GM12891 (cell line): ENCODE measurements at regions not wholly inside any gene's neighbourhood (a gene's known extent, or its start where the extent isn't known, plus 50 kb on each side); places are given as distances from the start of the nearest gene placed in this dataset.

Source experiments
- DNase-seq: peaks from one replicate; pipeline ENCODE4 v3.0.0; 2011; ENCODE audit warnings: low spot score; ENCODE audit not compliant: insufficient read length
- FAIRE-seq: peaks from 2 replicates; lab custom pipeline; 2011; peaks lifted over from hg19 to GRCh38; lab: Jason Lieb, UNC
- PAX5 ChIP-seq: IDR thresholded peaks from 2 replicates; pipeline ENCODE4 v1.6.1; 2011; ENCODE audit warnings: low read length, moderate library complexity, mild to moderate bottlenecking; ENCODE audit not compliant: insufficient read depth, severe bottlenecking
- POLR2A ChIP-seq: IDR thresholded peaks from 2 replicates; pipeline ENCODE4 v1.6.1; 2011; ENCODE audit warnings: low read depth, low read length, control low read depth
- POLR2AphosphoS5 ChIP-seq: IDR thresholded peaks from 2 replicates; pipeline ENCODE4 v1.6.1; 2011; ENCODE audit warnings: low read depth, low read length, control low read depth
- POU2F2 ChIP-seq: IDR thresholded peaks from 2 replicates; pipeline ENCODE4 v1.6.1; 2011; ENCODE audit warnings: low read depth, mild to moderate bottlenecking, control low read depth, low read length, moderate library complexity
- SPI1 ChIP-seq: IDR thresholded peaks from 2 replicates; pipeline ENCODE4 v1.6.1; 2011; ENCODE audit warnings: low read depth, low read length, control low read depth
- TAF1 ChIP-seq: IDR thresholded peaks from 2 replicates; pipeline ENCODE4 v1.6.1; 2011; ENCODE audit warnings: low read depth, low read length, control low read depth

DNA sequence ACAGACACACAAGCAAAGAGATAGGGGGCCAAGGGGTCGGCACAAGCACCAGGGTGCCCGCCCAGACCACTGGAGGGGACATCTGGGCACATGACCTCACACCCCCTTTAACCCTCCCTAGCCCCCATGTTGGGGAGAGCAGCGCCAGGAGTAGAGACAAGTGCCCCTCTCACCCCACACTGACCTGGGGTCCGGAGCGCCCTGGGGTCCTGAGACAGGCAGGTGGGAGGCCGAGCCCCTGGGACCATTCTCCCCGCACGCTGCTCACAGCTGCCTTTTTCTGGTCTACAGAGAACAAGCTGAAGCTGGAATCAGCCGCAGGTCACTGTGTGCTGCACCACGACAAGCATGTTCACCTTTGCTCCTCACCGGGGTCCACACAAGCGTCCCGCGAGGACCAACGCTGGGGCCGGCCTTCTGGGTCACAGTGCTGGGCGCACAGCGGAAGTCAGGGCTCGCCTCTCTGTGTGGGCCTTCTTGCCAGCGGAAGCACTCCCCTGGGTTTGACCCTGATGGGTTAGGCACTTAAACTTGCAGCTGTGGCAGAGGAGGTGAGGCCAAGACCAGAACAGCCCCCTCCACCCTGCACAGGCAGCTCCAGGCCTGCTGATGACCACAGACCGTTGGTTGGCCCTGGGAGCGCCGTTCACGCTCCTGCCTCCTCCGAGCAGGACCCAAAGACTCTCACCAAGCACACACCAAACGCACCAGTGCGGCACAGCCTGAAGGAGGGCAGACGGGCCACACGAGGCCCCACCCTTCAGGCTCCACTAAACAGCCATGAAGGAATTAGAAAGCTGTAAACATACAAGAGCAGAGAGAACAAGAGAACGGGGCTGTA, 275.3 kb downstream of the EIPR1 start:
- DNase-seq = no peak
- TF ChIP-seq POU2F2 = no peak
- no peak for TF ChIP-seq POLR2A
- TF ChIP-seq PAX5 = no peak
- TF ChIP-seq POLR2AphosphoS5 = no peak
- no peak for TF ChIP-seq TAF1
- no peak for TF ChIP-seq SPI1
- FAIRE-seq = no peak

DNA sequence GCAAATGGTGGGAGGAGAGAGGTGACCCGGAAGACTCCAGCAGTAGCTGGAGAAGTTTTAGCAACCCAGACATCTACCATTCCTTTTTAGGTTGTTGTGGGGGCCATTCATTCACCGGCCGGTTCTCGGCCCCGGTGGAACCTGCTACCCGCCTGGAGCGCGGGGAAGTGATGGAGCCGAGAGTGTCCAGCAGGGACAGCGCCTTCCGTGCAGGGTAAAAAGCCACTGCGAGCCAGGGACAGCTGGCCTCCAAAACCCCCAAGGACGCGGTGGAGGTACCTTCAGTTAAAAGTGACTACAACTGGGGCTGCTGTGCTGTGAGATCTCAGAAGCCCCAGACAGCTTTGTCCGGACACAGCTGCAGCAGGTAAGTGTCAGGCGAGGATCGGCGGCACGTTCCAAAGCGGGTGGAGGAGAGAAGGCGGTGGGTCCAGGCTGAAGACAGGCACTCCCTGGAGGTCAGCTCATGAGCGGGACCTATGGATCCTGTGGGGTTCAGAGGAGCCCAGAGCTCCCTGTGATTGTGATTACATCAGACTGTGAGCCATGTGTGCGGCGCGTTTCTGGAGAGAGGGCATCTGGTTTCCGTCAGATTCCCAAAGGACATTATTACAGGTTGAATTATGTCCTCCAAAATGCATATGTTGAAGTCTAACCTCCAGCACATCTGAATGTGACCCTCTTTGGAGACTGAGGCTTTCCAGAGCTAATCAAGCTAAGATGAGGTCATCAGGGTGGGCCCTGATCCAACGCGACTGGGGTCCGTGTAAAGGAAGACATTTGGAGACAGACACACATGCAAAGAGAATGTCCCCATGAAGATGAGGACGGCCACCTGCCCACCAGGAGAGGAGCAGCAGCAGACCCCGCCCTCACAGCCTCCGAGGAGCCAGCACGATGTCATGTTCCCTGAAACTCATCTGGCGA, 276.3 kb downstream of the EIPR1 start:
- no peak for FAIRE-seq
- no peak for DNase-seq
- TF ChIP-seq POU2F2 = no peak
- TF ChIP-seq POLR2AphosphoS5 = no peak
- no peak for TF ChIP-seq SPI1
- TF ChIP-seq TAF1 = no peak
- TF ChIP-seq POLR2A = no peak
- TF ChIP-seq PAX5 = no peak

- TF ChIP-seq POU2F2 (no peak), TAF1 (no peak), PAX5 (no peak), POLR2A (no peak), SPI1 (no peak), POLR2AphosphoS5 (no peak)
- FAIRE-seq (no peak), DNase-seq (no peak)
Observed at GRCh38 chr2:3100386-3100785, 277.2 kb downstream of the EIPR1 start.

GRCh38 chr2:3099860-3100234, 277.8 kb downstream of the EIPR1 start:
- TF ChIP-seq SPI1 = no peak
- TF ChIP-seq TAF1 = no peak
- no peak for TF ChIP-seq POLR2A
- no peak for TF ChIP-seq PAX5
- no peak for TF ChIP-seq POLR2AphosphoS5
- no peak for TF ChIP-seq POU2F2
- FAIRE-seq = peak; percentile 62
- no peak for DNase-seq

DNA sequence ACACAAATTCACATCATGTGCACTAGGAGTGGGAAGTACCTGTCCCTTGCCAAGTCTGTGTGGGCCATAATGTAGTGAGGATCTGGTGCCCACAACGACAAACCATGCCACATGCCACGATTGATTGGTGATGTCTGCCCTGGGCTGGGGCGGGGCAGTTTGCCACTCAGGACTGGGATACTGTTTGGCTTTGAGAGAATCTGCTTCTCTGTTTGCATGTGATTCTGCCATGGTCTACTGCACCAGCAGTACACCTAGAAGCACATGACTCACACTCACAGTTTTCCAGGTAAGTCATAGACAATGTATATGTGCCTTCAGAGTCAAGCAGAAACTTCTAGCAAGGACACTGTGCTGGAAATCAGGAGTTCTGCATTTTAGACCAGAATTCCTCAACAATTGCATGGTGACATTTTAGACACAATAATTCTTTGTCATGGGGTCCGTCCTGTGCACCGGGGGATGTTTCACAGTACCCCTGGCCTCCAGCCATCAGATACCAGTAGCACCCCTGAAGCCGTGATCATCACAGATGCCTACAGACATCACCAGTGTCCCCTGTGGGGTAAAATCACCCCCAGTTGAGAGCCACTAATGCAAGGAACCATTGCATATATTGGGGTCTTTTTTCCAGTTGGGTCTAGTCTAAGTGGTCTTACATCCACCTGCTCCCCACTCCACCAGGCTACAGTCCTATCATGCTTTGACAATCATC, 278.3 kb downstream of the EIPR1 start:
- TF ChIP-seq POLR2A = no peak
- no peak for TF ChIP-seq POU2F2
- no peak for TF ChIP-seq PAX5
- TF ChIP-seq TAF1 = no peak
- TF ChIP-seq SPI1 = no peak
- TF ChIP-seq POLR2AphosphoS5 = no peak
- no peak for DNase-seq
- FAIRE-seq = peak; percentile 74

- no peak for FAIRE-seq
- no peak for TF ChIP-seq POU2F2
- no peak for TF ChIP-seq PAX5
- no peak for TF ChIP-seq POLR2A
- no peak for TF ChIP-seq TAF1
- no peak for TF ChIP-seq SPI1
- TF ChIP-seq POLR2AphosphoS5 = no peak
Observed at GRCh38 chr2:3098231-3098630, 279.4 kb downstream of the EIPR1 start.

GRCh38 chr2:3097804-3098203, 279.8 kb downstream of the EIPR1 start:
- FAIRE-seq (no peak), DNase-seq (no peak)
- TF ChIP-seq TAF1 = no peak
- TF ChIP-seq SPI1 = no peak
- TF ChIP-seq POLR2A = no peak
- TF ChIP-seq POLR2AphosphoS5 = no peak
- TF ChIP-seq POU2F2 = no peak
- TF ChIP-seq PAX5 = no peak

More at GRCh38 chr2:3098231-3098630, 279.4 kb downstream of the EIPR1 start:
- DNase-seq = no peak

DNA sequence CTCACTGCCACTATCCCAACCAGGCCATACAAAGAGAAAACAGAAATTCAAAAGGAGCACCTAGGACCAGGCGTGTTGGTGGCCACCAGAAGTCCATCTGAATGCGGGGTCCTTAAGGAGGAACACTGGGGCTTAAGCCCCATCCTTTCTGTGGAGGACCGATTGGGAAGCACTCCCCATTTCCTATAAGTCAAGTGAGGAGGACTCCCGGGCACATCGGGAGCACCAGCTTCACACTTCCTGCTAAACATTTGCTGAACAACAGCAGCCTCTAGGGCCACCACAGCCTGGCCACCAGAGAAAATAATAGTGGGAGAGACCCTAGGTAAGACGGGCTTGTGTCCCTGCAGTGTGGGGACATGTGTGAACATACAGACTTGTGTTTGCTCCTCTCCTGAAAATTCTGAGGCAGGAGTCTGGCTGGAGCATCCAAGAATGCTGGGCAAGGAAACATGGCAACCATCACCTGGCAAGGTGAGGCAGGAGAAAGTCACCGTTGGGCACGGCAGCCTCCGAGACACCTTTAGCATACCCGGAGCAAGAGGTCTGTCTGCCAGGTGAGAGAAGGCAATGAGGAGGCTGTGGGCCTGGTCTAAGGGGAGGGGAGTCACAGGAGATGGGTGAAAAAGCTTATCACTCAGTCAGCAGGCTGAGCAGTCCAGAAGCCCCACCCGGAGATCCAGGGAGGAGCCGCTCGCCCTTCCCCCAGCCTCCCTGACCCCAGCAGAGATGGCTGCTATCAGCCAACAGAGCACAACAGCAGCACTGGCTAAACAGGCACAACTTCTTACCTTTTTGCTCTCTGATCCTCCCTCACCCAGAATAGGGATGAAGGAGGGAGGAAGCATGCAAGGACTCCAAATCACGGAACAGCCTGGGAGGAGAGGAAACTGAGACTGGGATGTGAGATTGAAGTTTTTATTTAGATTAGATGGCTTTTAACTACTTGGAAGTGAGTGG, 282.3 kb downstream of the EIPR1 start:
- no peak for FAIRE-seq
- no peak for TF ChIP-seq POLR2A
- no peak for TF ChIP-seq POLR2AphosphoS5
- no peak for TF ChIP-seq TAF1
- no peak for TF ChIP-seq PAX5
- no peak for TF ChIP-seq POU2F2
- TF ChIP-seq SPI1 = no peak
- DNase-seq = no peak

DNA sequence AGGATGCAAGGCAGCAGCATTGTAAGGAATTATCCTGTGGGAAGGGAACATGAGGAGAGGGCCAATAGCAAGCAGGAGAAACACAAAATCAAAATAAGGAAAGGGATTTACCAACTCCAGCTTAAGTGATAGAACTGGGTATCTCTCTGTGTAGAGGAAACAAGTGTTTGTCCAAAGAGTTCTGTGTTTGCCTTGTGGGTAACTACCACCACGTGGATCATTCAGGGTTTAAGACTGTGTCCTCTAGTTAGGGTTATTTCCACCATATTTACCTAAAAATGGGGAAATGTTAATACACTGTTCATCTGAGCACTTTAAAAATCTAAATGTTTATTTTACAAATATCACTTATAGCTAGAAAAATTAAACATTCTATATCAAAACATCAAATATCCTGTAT, 283.3 kb downstream of the EIPR1 start:
- FAIRE-seq (no peak), DNase-seq (no peak)
- TF ChIP-seq PAX5 (no peak), POLR2AphosphoS5 (no peak), TAF1 (no peak), SPI1 (no peak), POU2F2 (no peak), POLR2A (no peak)
